Peyer's patch (tissue), 4 donors: ENCODE measurements at regions not wholly inside any gene's neighbourhood (a gene's known extent, or its start where the extent isn't known, plus 50 kb on each side); places are given as distances from the start of the nearest gene placed in this dataset.

Source experiments
- POLR2A ChIP-seq, 2 donors: fragments of 450-650 bp; IDR thresholded peaks; one replicate each; pipeline ENCODE4 v1.5.1; 2017; ENCODE audit warnings: antibody characterized with exemption in 2 of 2, mild to moderate bottlenecking in 2 of 2, moderate library complexity in 2 of 2
- TF ChIP-seq, protein P1 (sequence below), 6 experiments: fragments of 450-650 bp in 4 of 6; fragments of 200-600 bp in 2 of 6; sonication (generic) in 1 of 6; IDR thresholded peaks; one replicate each; pipeline ENCODE4 v1.5.1; 2017 to 2019; ENCODE audit warnings: antibody characterized with exemption in 6 of 6, mild to moderate bottlenecking in 3 of 6, moderate library complexity in 1 of 6

DNA sequence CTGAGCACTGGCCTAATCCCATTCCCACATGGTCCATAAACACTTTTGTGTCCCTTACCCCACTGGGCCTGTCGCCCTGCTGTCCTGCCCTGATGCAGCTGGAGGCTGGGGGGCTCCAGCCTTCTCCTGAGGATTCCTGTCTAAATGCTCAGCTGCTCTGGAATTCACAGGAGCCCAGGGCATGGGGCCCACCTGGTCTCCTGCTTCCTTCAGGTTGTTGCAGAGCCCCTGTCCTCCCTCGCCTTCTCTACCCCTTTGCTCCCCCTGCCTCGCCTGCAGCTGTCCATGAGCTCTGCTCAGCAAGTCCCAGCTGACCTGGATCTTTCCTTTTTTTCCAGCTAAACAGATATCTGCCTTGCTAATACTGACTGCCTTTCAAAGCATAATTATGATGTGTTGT lies 286.9 kb downstream of the XXYLT1 start:
- TF ChIP-seq, protein P1, sequence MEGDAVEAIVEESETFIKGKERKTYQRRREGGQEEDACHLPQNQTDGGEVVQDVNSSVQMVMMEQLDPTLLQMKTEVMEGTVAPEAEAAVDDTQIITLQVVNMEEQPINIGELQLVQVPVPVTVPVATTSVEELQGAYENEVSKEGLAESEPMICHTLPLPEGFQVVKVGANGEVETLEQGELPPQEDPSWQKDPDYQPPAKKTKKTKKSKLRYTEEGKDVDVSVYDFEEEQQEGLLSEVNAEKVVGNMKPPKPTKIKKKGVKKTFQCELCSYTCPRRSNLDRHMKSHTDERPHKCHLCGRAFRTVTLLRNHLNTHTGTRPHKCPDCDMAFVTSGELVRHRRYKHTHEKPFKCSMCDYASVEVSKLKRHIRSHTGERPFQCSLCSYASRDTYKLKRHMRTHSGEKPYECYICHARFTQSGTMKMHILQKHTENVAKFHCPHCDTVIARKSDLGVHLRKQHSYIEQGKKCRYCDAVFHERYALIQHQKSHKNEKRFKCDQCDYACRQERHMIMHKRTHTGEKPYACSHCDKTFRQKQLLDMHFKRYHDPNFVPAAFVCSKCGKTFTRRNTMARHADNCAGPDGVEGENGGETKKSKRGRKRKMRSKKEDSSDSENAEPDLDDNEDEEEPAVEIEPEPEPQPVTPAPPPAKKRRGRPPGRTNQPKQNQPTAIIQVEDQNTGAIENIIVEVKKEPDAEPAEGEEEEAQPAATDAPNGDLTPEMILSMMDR (IDR thresholded peaks at IDR 0.05): no peak
- TF ChIP-seq POLR2A (IDR thresholded peaks at IDR 0.05): no peak
